ENCODE measurements at regions not wholly inside any gene's neighbourhood (a gene's known extent, or its start where the extent isn't known, plus 50 kb on each side); places are given as distances from the start of the nearest gene placed in this dataset.

DNA sequence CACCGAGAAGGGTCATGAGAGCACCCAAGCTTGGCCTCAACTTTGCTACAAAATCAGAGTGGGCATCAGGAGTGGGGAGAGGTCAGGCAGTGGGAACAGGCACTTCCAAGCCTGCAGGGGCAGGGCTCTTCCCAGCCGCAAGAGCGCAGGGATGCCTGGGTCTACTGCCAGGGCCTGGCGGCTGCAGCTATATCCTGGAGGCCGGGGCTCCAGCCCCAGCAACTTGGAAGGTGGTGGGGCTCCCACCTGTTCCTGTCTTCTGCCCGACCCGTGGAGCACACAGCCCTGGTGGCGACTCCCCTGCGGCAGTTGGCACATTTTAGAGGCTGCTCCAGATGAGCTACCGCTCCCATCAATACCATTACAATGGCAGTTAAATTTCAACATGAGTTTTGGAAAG, 607.0 kb downstream of the TRAM1L1 start:
- TF ChIP-seq POLR2AphosphoS5 (IDR thresholded peaks at IDR 0.05; ENCODE audit: low read depth, low read length) (no peak), POLR2A (IDR thresholded peaks at IDR 0.05; ENCODE audit: low read depth, low read length) (no peak), TAF1 (IDR thresholded peaks at IDR 0.05; ENCODE audit: borderline replicate concordance, low read depth, low read length) (no peak)
